Activated naive CD4-positive, alpha-beta T cell treated with anti-CD3 and anti-CD28 coated beads for 36 hours (primary cell): ENCODE measurements at regions not wholly inside any gene's neighbourhood (a gene's known extent, or its start where the extent isn't known, plus 50 kb on each side); places are given as distances from the start of the nearest gene placed in this dataset.
"Not testable (repeated sequence)": the region's sequence is repeated elsewhere in the genome, so short reads cannot be mapped to it uniquely, and the experiment has no call there.

Experiments
- CTCF ChIA-PET: fragments of 350-600 bp; sonication (Branson Sonifier 250); formaldehyde crosslinking; loops from one replicate; lab custom pipeline; 2021; ENCODE audit warnings: antibody characterized with exemption; lab: Charles Lee
- DNase-seq: peaks from one replicate; pipeline ENCODE4 v3.0.0-alpha.2; 2020
- H3K27ac Mint-ChIP-seq: one replicate; pipeline ENCODE4 v1.8.0; 2021; ENCODE audit warnings: mild to moderate bottlenecking, mixed read lengths
- H3K27me3 Mint-ChIP-seq: one replicate; pipeline ENCODE4 v1.8.0; 2021; ENCODE audit warnings: low read depth, mixed read lengths
- H3K36me3 Mint-ChIP-seq: one replicate; pipeline ENCODE4 v1.8.0; 2021; ENCODE audit warnings: low read depth, mixed read lengths
- H3K4me1 Mint-ChIP-seq: one replicate; pipeline ENCODE4 v1.8.0; 2021; ENCODE audit warnings: low read depth, mixed read lengths
- H3K4me3 Mint-ChIP-seq: one replicate; pipeline ENCODE4 v1.8.0; 2021; ENCODE audit warnings: mild to moderate bottlenecking, moderate library complexity, mixed read lengths
- H3K9me3 Mint-ChIP-seq: one replicate; pipeline ENCODE4 v1.8.0; 2021; ENCODE audit warnings: mixed read lengths
- intact Hi-C: fragments of 100-400 bp; cut with micrococcal nuclease; formaldehyde crosslinking; loops from one replicate; pipeline ENCODE4 v1.15.1; 2023

GRCh38 chr13:44787617-44788016, 201.7 kb downstream of the NUFIP1 start:
- H3K9me3 Mint-ChIP-seq: no peaks in the 10 kb centered on the region
- intact Hi-C loops: no loop called here
- H3K4me1 Mint-ChIP-seq: no peaks in the 10 kb centered on the region
- H3K27me3 Mint-ChIP-seq: no peaks in the 10 kb centered on the region
- CTCF ChIA-PET: no interaction called here
- H3K27ac Mint-ChIP-seq: no peak overlapping the region
- H3K36me3 Mint-ChIP-seq: no peaks in the 10 kb centered on the region
- DNase-seq: no peak
- no peak overlapping the region for H3K4me3 Mint-ChIP-seq

- CTCF ChIA-PET: no interaction called here
- Mint-ChIP-seq H3K27ac (no peak overlapping the region), H3K4me1 (no peaks in the 10 kb centered on the region), H3K4me3 (no peak overlapping the region), H3K27me3 (no peaks in the 10 kb centered on the region), H3K9me3 (no peaks in the 10 kb centered on the region), H3K36me3 (no peaks in the 10 kb centered on the region)
- intact Hi-C loops: no loop called here
- DNase-seq: no peak
Observed at GRCh38 chr13:44786756-44787155, 202.5 kb downstream of the NUFIP1 start.

GRCh38 chr13:44785401-44785800, 203.9 kb downstream of the NUFIP1 start:
- no peaks in the 10 kb centered on the region for H3K9me3 Mint-ChIP-seq
- H3K27me3 Mint-ChIP-seq: no peaks in the 10 kb centered on the region
- CTCF ChIA-PET: interaction anchor here (1.0 kb wide), 1 partner anchor 22 kb away, joined by 4 read pairs; no protein-coding TSS in a partner anchor
- no peak overlapping the region for H3K4me3 Mint-ChIP-seq
- H3K27ac Mint-ChIP-seq: no peak overlapping the region
- H3K36me3 Mint-ChIP-seq: no peaks in the 10 kb centered on the region
- DNase-seq: no peak
- H3K4me1 Mint-ChIP-seq: no peaks in the 10 kb centered on the region
- intact Hi-C loops: no loop called here

GRCh38 chr13:44784708-44785080, 204.6 kb downstream of the NUFIP1 start:
- Mint-ChIP-seq H3K9me3 (no peaks in the 10 kb centered on the region), H3K27me3 (no peaks in the 10 kb centered on the region), H3K4me1 (no peaks in the 10 kb centered on the region), H3K36me3 (no peaks in the 10 kb centered on the region), H3K27ac (no peak overlapping the region), H3K4me3 (no peak overlapping the region)
- intact Hi-C loops: no loop called here
- DNase-seq: no peak
- CTCF ChIA-PET: interaction anchor here (0.6 to 1.0 kb wide), 2 partner anchors 23 to 528 kb away, joined by 3 to 4 read pairs; no protein-coding TSS in a partner anchor

GRCh38 chr13:44783994-44784707, 205.1 kb downstream of the NUFIP1 start:
- H3K4me3 Mint-ChIP-seq: no peak overlapping the region
- no peak for DNase-seq
- intact Hi-C loops: no loop called here

GRCh38 chr13:44780591-44781280, 204.6 kb upstream of the TSC22D1 start:
- Mint-ChIP-seq H3K27ac (no peak overlapping the region), H3K36me3 (no peaks in the 10 kb centered on the region), H3K27me3 (no peaks in the 10 kb centered on the region), H3K4me3 (no peak overlapping the region), H3K9me3 (no peaks in the 10 kb centered on the region), H3K4me1 (no peaks in the 10 kb centered on the region)
- CTCF ChIA-PET: interaction anchor here (0.6 kb wide), 1 partner anchor 80 kb away, joined by 4 read pairs; no protein-coding TSS in a partner anchor
- no peak for DNase-seq
- intact Hi-C loops: no loop called here

More at GRCh38 chr13:44783994-44784707, 205.1 kb downstream of the NUFIP1 start:
- no peaks in the 10 kb centered on the region for H3K27me3 Mint-ChIP-seq
- CTCF ChIA-PET: interaction anchor here (0.6 kb wide), 1 partner anchor 529 kb away, joined by 3 read pairs; no protein-coding TSS in a partner anchor
- H3K27ac Mint-ChIP-seq: no peak overlapping the region
- no peaks in the 10 kb centered on the region for H3K4me1 Mint-ChIP-seq
- H3K36me3 Mint-ChIP-seq: no peaks in the 10 kb centered on the region
- no peaks in the 10 kb centered on the region for H3K9me3 Mint-ChIP-seq

- H3K4me1 Mint-ChIP-seq: no peaks in the 10 kb centered on the region
- intact Hi-C loops: no loop called here
- H3K27ac Mint-ChIP-seq: no peak overlapping the region
- DNase-seq: no peak
- H3K4me3 Mint-ChIP-seq: no peak overlapping the region
- no peaks in the 10 kb centered on the region for H3K9me3 Mint-ChIP-seq
- no peaks in the 10 kb centered on the region for H3K36me3 Mint-ChIP-seq
- H3K27me3 Mint-ChIP-seq: no peaks in the 10 kb centered on the region
- CTCF ChIA-PET: interaction anchor here (0.9 kb wide), 1 partner anchor 39 kb away, joined by 3 read pairs; no protein-coding TSS in a partner anchor
Observed at GRCh38 chr13:44778761-44779484, 202.8 kb upstream of the TSC22D1 start.

- H3K27me3 Mint-ChIP-seq, H3K4me1 Mint-ChIP-seq, intact Hi-C loops, H3K27ac Mint-ChIP-seq, DNase-seq, CTCF ChIA-PET, H3K36me3 Mint-ChIP-seq, H3K4me3 Mint-ChIP-seq, H3K9me3 Mint-ChIP-seq: not testable (repeated sequence)
Observed at GRCh38 chr13:44775290-44775689, 199.2 kb upstream of the TSC22D1 start.

GRCh38 chr13:44770951-44771350, 194.8 kb upstream of the TSC22D1 start:
- no peak overlapping the region for H3K27ac Mint-ChIP-seq
- no peaks in the 10 kb centered on the region for H3K27me3 Mint-ChIP-seq
- CTCF ChIA-PET: interaction anchor here (0.6 to 1.0 kb wide), 2 partner anchors 69 to 288 kb away, joined by 4 read pairs; no protein-coding TSS in a partner anchor
- no peaks in the 10 kb centered on the region for H3K36me3 Mint-ChIP-seq
- peaks cover 2% of the 10 kb centered on the region for H3K9me3 Mint-ChIP-seq
- no peak for DNase-seq
- intact Hi-C loops: no loop called here
- no peak overlapping the region for H3K4me3 Mint-ChIP-seq
- peaks cover 27% of the 10 kb centered on the region for H3K4me1 Mint-ChIP-seq

- Mint-ChIP-seq H3K27me3 (no peaks in the 10 kb centered on the region), H3K36me3 (no peaks in the 10 kb centered on the region), H3K4me1 (peaks cover 27% of the 10 kb centered on the region), H3K27ac (peak overlapping the region; percentile 85), H3K9me3 (peaks cover 2% of the 10 kb centered on the region), H3K4me3 (no peak overlapping the region)
- CTCF ChIA-PET: no interaction called here
- DNase-seq: no peak
- intact Hi-C loops: loop anchor here (1.0 to 5.0 kb wide), 6 partner anchors 11 to 192 kb away; no protein-coding TSS in a partner anchor
Observed at GRCh38 chr13:44769686-44770085, 193.6 kb upstream of the TSC22D1 start.

GRCh38 chr13:44768775-44769581, 192.8 kb upstream of the TSC22D1 start:
- Mint-ChIP-seq H3K27ac (peak overlapping the region; percentile 85), H3K4me1 (peaks cover 27% of the 10 kb centered on the region), H3K27me3 (no peaks in the 10 kb centered on the region), H3K9me3 (peaks cover 2% of the 10 kb centered on the region), H3K4me3 (peak overlapping the region; percentile 19), H3K36me3 (no peaks in the 10 kb centered on the region)
- peak; percentile 65 for DNase-seq
- CTCF ChIA-PET: interaction anchor here (0.7 kb wide), 1 partner anchor 471 kb away, joined by 3 read pairs; no protein-coding TSS in a partner anchor
- intact Hi-C loops: loop anchor here (1.0 to 5.0 kb wide), 6 partner anchors 11 to 192 kb away; no protein-coding TSS in a partner anchor
